MM.1S (cell line): ENCODE measurements at regions not wholly inside any gene's neighbourhood (a gene's known extent, or its start where the extent isn't known, plus 50 kb on each side); places are given as distances from the start of the nearest gene placed in this dataset.

Experiments used
- DNase-seq: peaks from one replicate; pipeline ENCODE4 v3.0.0-alpha.2; 2015
- H2AFZ ChIP-seq: fragments of 300-600 bp; sonication (generic); 2 replicates; pipeline ENCODE4 v1.6.0; 2016; ENCODE audit warnings: antibody characterized with exemption, low read length
- H3F3A ChIP-seq: fragments of 300-600 bp; sonication (generic); 2 replicates; pipeline ENCODE4 v1.6.1; 2016; ENCODE audit warnings: mild to moderate bottlenecking, antibody characterized with exemption, low read length, moderate library complexity, mixed read lengths; ENCODE audit not compliant: insufficient read depth
- H3K27ac ChIP-seq: fragments of 300-600 bp; sonication (generic); 2 replicates; pipeline ENCODE4 v1.5.1; 2016; ENCODE audit warnings: mild to moderate bottlenecking, low read length
- H3K27me3 ChIP-seq: fragments of 300-600 bp; sonication (generic); replicated peaks from 2 replicates; pipeline ENCODE4 v1.6.0; 2016; ENCODE audit warnings: low read length; ENCODE audit not compliant: insufficient read depth
- H3K36me3 ChIP-seq: fragments of 300-600 bp; sonication (generic); replicated peaks from 2 replicates; pipeline ENCODE4 v1.6.1; 2016; ENCODE audit warnings: mild to moderate bottlenecking, low read length, mixed read lengths; ENCODE audit not compliant: insufficient read depth
- H3K4me1 ChIP-seq: fragments of 300-600 bp; sonication (generic); 2 replicates; pipeline ENCODE4 v1.6.1; 2016; ENCODE audit warnings: low read length, mixed read lengths
- H3K4me2 ChIP-seq: fragments of 300-600 bp; sonication (generic); 2 replicates; pipeline ENCODE4 v1.6.0; 2016; ENCODE audit warnings: low read depth, low read length
- H3K4me3 ChIP-seq: fragments of 300-600 bp; sonication (generic); 2 replicates; pipeline ENCODE4 v1.5.1; 2016; ENCODE audit warnings: low read length, mixed read lengths
- H3K79me2 ChIP-seq: fragments of 300-600 bp; sonication (generic); 2 replicates; pipeline ENCODE4 v1.6.1; 2016; ENCODE audit warnings: mixed run types, low read length, mixed read lengths
- H3K9ac ChIP-seq: fragments of 300-600 bp; sonication (generic); 2 replicates; pipeline ENCODE4 v1.6.1; 2016; ENCODE audit warnings: low read length, mixed read lengths
- H3K9me2 ChIP-seq: fragments of 300-600 bp; sonication (generic); replicated peaks from 2 replicates; pipeline ENCODE4 v1.6.1; 2016; ENCODE audit warnings: mild to moderate bottlenecking, low read length, mixed read lengths; ENCODE audit not compliant: insufficient read depth
- H3K9me3 ChIP-seq: fragments of 300-600 bp; sonication (generic); replicated peaks from 2 replicates; pipeline ENCODE4 v1.6.1; 2016; ENCODE audit warnings: mild to moderate bottlenecking, low read length, mixed read lengths; ENCODE audit not compliant: insufficient read depth
- H4K20me1 ChIP-seq: fragments of 300-600 bp; sonication (generic); 2 replicates; pipeline ENCODE4 v1.6.1; 2016; ENCODE audit warnings: mild to moderate bottlenecking, low read length, moderate library complexity, mixed read lengths; ENCODE audit not compliant: insufficient read depth
- EZH2 ChIP-seq: fragments of 300-600 bp; sonication (generic); optimal IDR thresholded peaks from 2 replicates; pipeline ENCODE3; 2017; ENCODE audit warnings: low read depth, mild to moderate bottlenecking, antibody characterized with exemption, low read length, mixed read lengths
- EZH2phosphoT487 ChIP-seq: fragments of 300-600 bp; sonication (generic); IDR thresholded peaks from 2 replicates; pipeline ENCODE4 v1.6.1; 2018; ENCODE audit warnings: antibody characterized with exemption, low read length
- TF ChIP-seq, protein P1 (sequence below): fragments of 300-600 bp; sonication (generic); IDR thresholded peaks from 2 replicates; pipeline ENCODE4 v1.5.1; 2016; ENCODE audit warnings: antibody characterized with exemption, low read length, mixed read lengths

DNA sequence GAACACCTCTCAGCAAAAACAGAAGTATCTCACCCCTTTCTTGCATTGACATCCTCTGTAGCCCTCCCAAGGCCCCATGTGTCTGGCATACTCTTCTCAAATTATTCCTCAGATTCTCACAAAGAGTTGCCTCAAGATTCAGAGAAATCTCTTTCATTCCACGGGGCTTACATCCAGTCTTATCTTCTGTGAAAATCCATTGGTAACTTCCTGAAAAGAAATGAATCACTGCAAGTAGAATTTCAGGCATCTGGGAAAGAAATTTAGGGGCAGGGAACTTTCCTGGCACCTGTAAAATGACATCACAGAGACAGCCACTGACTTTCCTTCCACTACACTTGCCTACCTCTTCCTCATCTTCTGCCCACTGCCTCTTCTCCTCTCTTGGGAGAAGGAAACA, 182.5 kb upstream of the ARHGEF9 start:
- Histone ChIP-seq H3K79me2 (no peaks in the 10 kb centered on the region), H2AFZ (no peak overlapping the region), H4K20me1 (no peaks in the 10 kb centered on the region), H3K9ac (no peak overlapping the region), H3K4me2 (no peak overlapping the region), H3K9me3 (no peaks in the 10 kb centered on the region), H3K27ac (no peak overlapping the region), H3F3A (no peaks in the 10 kb centered on the region), H3K4me1 (no peaks in the 10 kb centered on the region), H3K4me3 (no peak overlapping the region), H3K9me2 (no peaks in the 10 kb centered on the region), H3K27me3 (no peaks in the 10 kb centered on the region), H3K36me3 (no peaks in the 10 kb centered on the region)
- TF ChIP-seq EZH2phosphoT487 (no peak), EZH2 (no peak)
- TF ChIP-seq, protein P1, sequence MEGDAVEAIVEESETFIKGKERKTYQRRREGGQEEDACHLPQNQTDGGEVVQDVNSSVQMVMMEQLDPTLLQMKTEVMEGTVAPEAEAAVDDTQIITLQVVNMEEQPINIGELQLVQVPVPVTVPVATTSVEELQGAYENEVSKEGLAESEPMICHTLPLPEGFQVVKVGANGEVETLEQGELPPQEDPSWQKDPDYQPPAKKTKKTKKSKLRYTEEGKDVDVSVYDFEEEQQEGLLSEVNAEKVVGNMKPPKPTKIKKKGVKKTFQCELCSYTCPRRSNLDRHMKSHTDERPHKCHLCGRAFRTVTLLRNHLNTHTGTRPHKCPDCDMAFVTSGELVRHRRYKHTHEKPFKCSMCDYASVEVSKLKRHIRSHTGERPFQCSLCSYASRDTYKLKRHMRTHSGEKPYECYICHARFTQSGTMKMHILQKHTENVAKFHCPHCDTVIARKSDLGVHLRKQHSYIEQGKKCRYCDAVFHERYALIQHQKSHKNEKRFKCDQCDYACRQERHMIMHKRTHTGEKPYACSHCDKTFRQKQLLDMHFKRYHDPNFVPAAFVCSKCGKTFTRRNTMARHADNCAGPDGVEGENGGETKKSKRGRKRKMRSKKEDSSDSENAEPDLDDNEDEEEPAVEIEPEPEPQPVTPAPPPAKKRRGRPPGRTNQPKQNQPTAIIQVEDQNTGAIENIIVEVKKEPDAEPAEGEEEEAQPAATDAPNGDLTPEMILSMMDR = no peak
- DNase-seq = no peak

DNA sequence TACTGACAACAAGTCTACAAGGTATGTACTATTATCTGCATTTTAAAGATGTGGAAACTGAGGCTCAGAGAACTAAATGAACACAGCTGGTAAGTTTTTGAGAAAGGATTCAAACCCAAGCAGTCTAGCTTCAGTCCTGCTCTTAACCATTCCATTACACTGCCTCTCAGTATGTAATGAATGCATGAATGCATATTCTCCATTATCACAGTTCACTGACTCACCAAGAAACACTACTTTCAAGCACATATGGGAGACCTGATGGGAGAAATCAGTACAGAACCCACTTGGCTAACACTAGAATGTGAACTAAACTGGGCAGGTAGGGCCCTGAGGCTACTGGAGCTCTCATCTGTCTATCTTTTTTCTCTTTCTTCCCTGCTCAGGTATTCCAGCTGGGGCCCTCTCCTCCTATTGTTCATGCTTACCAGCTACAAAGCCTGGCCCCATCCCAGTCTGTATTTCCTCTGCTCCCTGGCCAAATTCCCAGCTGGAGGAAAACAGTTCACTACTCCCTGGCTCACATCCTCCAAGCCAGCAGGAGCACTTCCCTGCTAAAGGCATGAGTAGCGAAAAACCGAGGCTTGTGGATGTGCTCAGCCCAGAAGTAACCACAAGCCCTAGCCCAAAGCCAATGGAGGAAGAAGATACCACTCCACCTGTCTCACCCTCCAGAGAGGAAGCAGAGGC, 178.2 kb upstream of the ARHGEF9 start:
- H3K9me2 ChIP-seq = no peaks in the 10 kb centered on the region
- H3K9ac ChIP-seq = no peak overlapping the region
- H3K27ac ChIP-seq = no peak overlapping the region
- no peaks in the 10 kb centered on the region for H3K9me3 ChIP-seq
- no peaks in the 10 kb centered on the region for H4K20me1 ChIP-seq
- H3K4me1 ChIP-seq = no peaks in the 10 kb centered on the region
- H3F3A ChIP-seq = no peaks in the 10 kb centered on the region
- no peaks in the 10 kb centered on the region for H3K36me3 ChIP-seq
- no peak overlapping the region for H3K4me3 ChIP-seq
- H3K27me3 ChIP-seq = no peaks in the 10 kb centered on the region
- H3K79me2 ChIP-seq = no peaks in the 10 kb centered on the region
- TF ChIP-seq, protein P1 = no peak
- no peak for TF ChIP-seq EZH2
- no peak for TF ChIP-seq EZH2phosphoT487
- no peak overlapping the region for H3K4me2 ChIP-seq
- DNase-seq = no peak
- no peak overlapping the region for H2AFZ ChIP-seq

DNA sequence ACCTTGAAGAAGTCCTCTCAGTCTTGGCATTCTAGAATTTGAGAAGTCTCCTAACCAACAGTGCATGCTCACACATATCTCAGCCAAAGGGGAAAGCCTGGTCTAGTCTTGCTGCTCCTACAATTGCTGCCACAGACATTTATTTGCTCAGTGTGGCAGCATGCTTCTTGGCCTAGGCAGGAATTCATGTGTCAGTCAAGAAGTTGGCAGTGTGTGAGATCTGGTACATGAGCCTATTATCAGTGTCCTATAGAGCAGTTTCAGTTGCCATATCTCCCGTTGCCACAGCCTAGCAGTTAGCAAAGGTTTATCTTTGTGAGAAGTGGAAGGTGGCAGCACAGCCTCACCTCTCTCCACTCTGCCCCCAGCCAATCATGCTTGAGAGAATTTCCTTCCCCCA, 176.9 kb upstream of the ARHGEF9 start:
- Histone ChIP-seq H3K4me2 (no peak overlapping the region), H3K79me2 (no peaks in the 10 kb centered on the region), H4K20me1 (no peaks in the 10 kb centered on the region), H3K4me3 (no peak overlapping the region), H3K36me3 (no peaks in the 10 kb centered on the region), H3K9me2 (no peaks in the 10 kb centered on the region), H3K27ac (no peak overlapping the region), H2AFZ (no peak overlapping the region), H3K4me1 (no peaks in the 10 kb centered on the region), H3K27me3 (no peaks in the 10 kb centered on the region), H3K9me3 (no peaks in the 10 kb centered on the region), H3K9ac (no peak overlapping the region), H3F3A (no peaks in the 10 kb centered on the region)
- DNase-seq = no peak
- TF ChIP-seq EZH2 (no peak), EZH2phosphoT487 (no peak)
- TF ChIP-seq, protein P1 = no peak
